ENCODE measurements at regions not wholly inside any gene's neighbourhood (a gene's known extent, or its start where the extent isn't known, plus 50 kb on each side); places are given as distances from the start of the nearest gene placed in this dataset.

- ATAC-seq (ENCODE audit: low read depth) (no peak), DNase-seq (no peak)
- H3K9me3 ChIP-seq (ENCODE audit: control insufficient read depth, insufficient read depth, low read length), result peaks cover 3% of the 10 kb centered on the region; the same call in 1 of the 2 replicates
- no peak overlapping the region for H2AFZ ChIP-seq (replicated peaks; ENCODE audit: low read length, poor library complexity)
- no peak overlapping the region for H3K27ac ChIP-seq (ENCODE audit: insufficient read depth, low read length)
- no peak overlapping the region for H4K91ac ChIP-seq (ENCODE audit: insufficient read depth, low read depth, low read length)
- H3K9me1 ChIP-seq (ENCODE audit: insufficient read depth, low read length), result no peaks in the 10 kb centered on the region
- H2AK9ac ChIP-seq (replicated peaks; ENCODE audit: low read depth, low read length, poor library complexity), result no peak overlapping the region
- TF ChIP-seq SMC3 (IDR thresholded peaks at IDR 0.05; ENCODE audit: low read depth, low read length) (no peak), CHD1 (IDR thresholded peaks at IDR 0.05; ENCODE audit: low read depth, low read length) (no peak), BHLHE40 (IDR thresholded peaks at IDR 0.05; ENCODE audit: low read depth, low read length) (no peak), FOS (IDR thresholded peaks at IDR 0.05; ENCODE audit: low read depth, low read length) (no peak), RFX5 (IDR thresholded peaks at IDR 0.05; ENCODE audit: low read depth, low read length) (no peak), CEBPB (IDR thresholded peaks at IDR 0.05; ENCODE audit: low read depth, low read length) (no peak), MAZ (IDR thresholded peaks at IDR 0.05; ENCODE audit: borderline replicate concordance, low read depth, low read length) (no peak), CTCF (conservative IDR thresholded peaks at IDR 0.05; ENCODE audit: low read depth, low read length) (no peak), RCOR1 (IDR thresholded peaks at IDR 0.05; ENCODE audit: insufficient replicate concordance, low read length) (no peak), USF2 (IDR thresholded peaks at IDR 0.05; ENCODE audit: low read depth, low read length) (no peak), ELK1 (IDR thresholded peaks at IDR 0.05; ENCODE audit: borderline replicate concordance, low read depth, low read length) (no peak), POLR2A (IDR thresholded peaks at IDR 0.05; ENCODE audit: low read depth, low read length) (no peak)
- dilution Hi-C loops (cut with HindIII; ENCODE audit: low sequenced_read_pairs, unreplicated experiment) (no loop called here), intact Hi-C loops (cut with micrococcal nuclease) (no loop called here), in situ Hi-C loops (cut with MboI; ENCODE audit: low sequenced_read_pairs) (no loop called here)
- H3K56ac ChIP-seq (ENCODE audit: extremely low read depth, insufficient read depth, low read length), result no peak overlapping the region
- H3K27me3 ChIP-seq (ENCODE audit: control insufficient read depth, insufficient read depth, low read length), result no peaks in the 10 kb centered on the region
- ChIA-PET CTCF (no interaction called here), POLR2A (ENCODE audit: unreplicated experiment) (no interaction called here)
- H4K8ac ChIP-seq (ENCODE audit: low read depth in 2 of 2, low read length in 2 of 2), result no peak overlapping the region
- no peak overlapping the region for H3K23ac ChIP-seq (ENCODE audit: low read depth, low read length)
- no peak overlapping the region for H2BK20ac ChIP-seq (ENCODE audit: low read depth, low read length)
- H3K9ac ChIP-seq (ENCODE audit: low read depth, low read length), result peak overlapping the region; percentile 10; the same call in 1 of the 2 replicates
- BruUV-seq (replicated peaks), result no TSS peak
- no peak overlapping the region for H2BK120ac ChIP-seq (ENCODE audit: low read depth, low read length)
- WGBS, 2 experiments (ENCODE audit: extremely low coverage in 2 of 2, insufficient read length in 1 of 2), result 52% methylated on average over 17 of the region's 22 CpGs; no CpG with 5 or more reads in 1 of the 2 experiments
- no peak overlapping the region for H2BK15ac ChIP-seq (ENCODE audit: low read depth, low read length)
- no peak overlapping the region for H2AK5ac ChIP-seq (ENCODE audit: low read depth, low read length)
- H3K4me2 ChIP-seq (ENCODE audit: low read depth, low read length), result no peak overlapping the region
- H3K4ac ChIP-seq (ENCODE audit: low read depth, low read length), result no peak overlapping the region
- H3K79me1 ChIP-seq (ENCODE audit: low read depth in 1 of 2, low read length in 2 of 2), result peaks cover 5 to 46% of the 10 kb centered on the region in 2 experiments; a peak in 3 of 4 replicates
- no peak overlapping the region for H3K4me3 ChIP-seq (ENCODE audit: insufficient read depth, low read depth, low read length)
- no peak overlapping the region for H3K14ac ChIP-seq (replicated peaks; ENCODE audit: low read depth, low read length)
- peaks cover 2% of the 10 kb centered on the region; the same call in 1 of the 2 replicates for H3K36me3 ChIP-seq (ENCODE audit: control insufficient read depth, insufficient read depth, low read length)
- no peak overlapping the region for H2BK5ac ChIP-seq (ENCODE audit: low read depth, low read length, poor library complexity, severe bottlenecking)
- H3K4me1 ChIP-seq (ENCODE audit: control insufficient read depth, insufficient read depth, low read length), result peaks cover 13% of the 10 kb centered on the region
- peaks cover 69% of the 10 kb centered on the region for H4K20me1 ChIP-seq (ENCODE audit: insufficient read depth, low read length)
- no peak overlapping the region for H4K5ac ChIP-seq (ENCODE audit: low read depth, low read length)
- no peak overlapping the region for H3K18ac ChIP-seq (ENCODE audit: low read depth, low read length)
These were observed 246.9 kb upstream of the GSE1 start for GRCh38 chr16:85366031-85366763.

All from IMR-90 (cell line).